Activated T-helper 17 cell treated with anti-CD3 and anti-CD28 coated beads, Interleukin-2, amount 50 U/mL, for 72 hours (primary cell): ENCODE measurements at regions not wholly inside any gene's neighbourhood (a gene's known extent, or its start where the extent isn't known, plus 50 kb on each side); places are given as distances from the start of the nearest gene placed in this dataset.
A peak's percentile ranks its signal among the peaks of the same experiment; 100 is the strongest.

Experiments used
- ATAC-seq: fragments of 150-1000 bp; cut with Tn5 transposase; replicated peaks from 2 replicates; pipeline ENCODE4 v1.10.0; 2021; ENCODE audit warnings: mild to moderate bottlenecking, moderate library complexity
- H3K27ac Mint-ChIP-seq: one replicate; pipeline ENCODE4 v1.8.0; 2022; ENCODE audit warnings: mixed read lengths
- H3K27me3 Mint-ChIP-seq: one replicate; pipeline ENCODE4 v1.8.0; 2022; ENCODE audit warnings: mixed read lengths
- H3K36me3 Mint-ChIP-seq: one replicate; pipeline ENCODE4 v1.8.0; 2022; ENCODE audit warnings: low read depth, mild to moderate bottlenecking, mixed read lengths
- H3K4me1 Mint-ChIP-seq: one replicate; pipeline ENCODE4 v1.8.0; 2022; ENCODE audit warnings: mixed read lengths
- H3K4me3 Mint-ChIP-seq: one replicate; pipeline ENCODE4 v1.8.0; 2022; ENCODE audit warnings: mild to moderate bottlenecking, mixed read lengths
- H3K9me3 Mint-ChIP-seq: one replicate; pipeline ENCODE4 v1.8.0; 2022; ENCODE audit warnings: mixed read lengths

- peaks cover 10% of the 10 kb centered on the region for H3K9me3 Mint-ChIP-seq
- H3K27me3 Mint-ChIP-seq, result no peaks in the 10 kb centered on the region
- H3K4me1 Mint-ChIP-seq, result no peaks in the 10 kb centered on the region
- no peak for ATAC-seq
- no peak overlapping the region for H3K4me3 Mint-ChIP-seq
- H3K36me3 Mint-ChIP-seq, result no peaks in the 10 kb centered on the region
- H3K27ac Mint-ChIP-seq, result no peak overlapping the region
Measured at GRCh38 chr2:5538772-5539171, 153.4 kb upstream of the SOX11 start.

- H3K9me3 Mint-ChIP-seq, result peaks cover 11% of the 10 kb centered on the region
- no peak overlapping the region for H3K27ac Mint-ChIP-seq
- H3K27me3 Mint-ChIP-seq, result no peaks in the 10 kb centered on the region
- no peaks in the 10 kb centered on the region for H3K4me1 Mint-ChIP-seq
- ATAC-seq, result no peak
- H3K4me3 Mint-ChIP-seq, result no peak overlapping the region
- H3K36me3 Mint-ChIP-seq, result no peaks in the 10 kb centered on the region
Measured at GRCh38 chr2:5539282-5540165, 152.7 kb upstream of the SOX11 start.

GRCh38 chr2:5540856-5541255 lies 151.3 kb upstream of the SOX11 start:
- ATAC-seq, result no peak
- Mint-ChIP-seq H3K4me3 (no peak overlapping the region), H3K36me3 (no peaks in the 10 kb centered on the region), H3K9me3 (peaks cover 16% of the 10 kb centered on the region), H3K27me3 (no peaks in the 10 kb centered on the region), H3K4me1 (no peaks in the 10 kb centered on the region), H3K27ac (no peak overlapping the region)

DNA sequence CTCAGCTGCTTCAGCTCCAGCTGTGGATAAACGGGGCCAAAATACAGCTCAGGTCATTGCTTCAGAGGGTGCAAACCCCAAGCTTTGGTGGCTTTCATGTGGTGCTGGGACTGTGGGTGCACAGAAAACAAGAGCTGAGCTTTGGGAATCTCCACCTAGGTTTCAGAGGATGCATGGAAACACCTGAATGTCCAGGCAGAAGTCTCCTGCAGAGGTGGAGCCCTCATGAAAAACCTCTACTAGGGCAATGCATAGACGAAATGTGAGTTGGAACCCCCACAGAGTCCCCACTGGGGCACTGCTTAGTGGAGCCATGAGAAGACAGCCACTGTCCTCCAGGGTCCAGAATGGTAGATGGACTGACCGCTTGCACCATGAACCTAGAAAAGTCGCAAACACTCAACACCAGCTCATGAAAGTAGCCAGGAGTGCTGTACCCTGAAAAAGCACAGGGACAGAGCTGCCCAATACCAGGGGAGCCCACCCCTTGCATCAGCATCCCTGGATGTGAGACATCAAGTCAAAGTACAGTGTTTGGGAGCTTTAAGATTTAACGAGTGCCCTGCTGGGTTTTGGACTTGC lies 147.9 kb upstream of the SOX11 start:
- H3K27ac Mint-ChIP-seq, result no peak overlapping the region
- peaks cover 14% of the 10 kb centered on the region for H3K9me3 Mint-ChIP-seq
- H3K27me3 Mint-ChIP-seq, result no peaks in the 10 kb centered on the region
- H3K4me3 Mint-ChIP-seq, result no peak overlapping the region
- ATAC-seq, result no peak
- H3K4me1 Mint-ChIP-seq, result no peaks in the 10 kb centered on the region
- no peaks in the 10 kb centered on the region for H3K36me3 Mint-ChIP-seq

GRCh38 chr2:5546181-5546580 lies 146.0 kb upstream of the SOX11 start:
- Mint-ChIP-seq H3K27ac (no peak overlapping the region), H3K4me1 (no peaks in the 10 kb centered on the region), H3K27me3 (no peaks in the 10 kb centered on the region), H3K9me3 (peaks cover 14% of the 10 kb centered on the region), H3K4me3 (no peak overlapping the region), H3K36me3 (no peaks in the 10 kb centered on the region)
- ATAC-seq, result peak; percentile 55

DNA sequence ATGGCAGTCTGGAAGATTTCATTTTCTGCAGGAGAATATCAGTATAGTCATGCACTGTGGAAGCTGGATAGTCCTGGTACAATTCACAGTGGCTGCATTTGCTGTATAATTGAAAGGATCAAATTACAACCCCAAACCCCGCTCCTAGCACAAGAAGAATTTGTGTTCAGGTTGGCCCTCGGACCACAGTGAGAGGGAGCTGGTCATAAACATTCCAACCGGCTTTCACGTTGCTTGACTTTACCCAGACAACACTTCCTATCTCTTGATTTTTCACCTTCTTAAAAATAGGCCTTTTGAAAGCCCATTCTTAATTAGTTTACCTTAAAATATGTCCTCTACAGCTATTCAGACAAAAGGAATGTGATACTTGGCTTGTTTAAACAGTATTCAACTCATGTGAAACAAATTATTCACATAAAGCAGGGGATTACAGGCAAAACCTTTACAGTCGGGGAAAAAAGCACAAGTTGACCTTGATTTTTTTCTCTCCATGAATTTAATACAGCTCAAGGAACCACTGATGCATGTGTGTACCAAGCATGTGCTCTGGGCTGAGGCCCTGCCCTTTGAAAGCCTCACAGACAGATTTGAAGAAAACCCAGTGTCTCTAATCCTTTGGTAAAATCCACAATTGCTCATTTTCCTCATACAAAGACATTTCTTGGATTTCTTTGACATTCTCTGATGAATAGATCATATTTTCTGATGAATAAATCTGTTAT lies 143.0 kb upstream of the SOX11 start:
- Mint-ChIP-seq H3K4me3 (no peak overlapping the region), H3K4me1 (no peaks in the 10 kb centered on the region), H3K27me3 (no peaks in the 10 kb centered on the region), H3K27ac (no peak overlapping the region), H3K36me3 (no peaks in the 10 kb centered on the region), H3K9me3 (peaks cover 21% of the 10 kb centered on the region)
- ATAC-seq, result no peak

- Mint-ChIP-seq H3K4me1 (no peaks in the 10 kb centered on the region), H3K4me3 (no peak overlapping the region), H3K36me3 (no peaks in the 10 kb centered on the region), H3K9me3 (peaks cover 19% of the 10 kb centered on the region), H3K27ac (no peak overlapping the region), H3K27me3 (no peaks in the 10 kb centered on the region)
- no peak for ATAC-seq
Measured at GRCh38 chr2:5549771-5550170, 142.4 kb upstream of the SOX11 start.

DNA sequence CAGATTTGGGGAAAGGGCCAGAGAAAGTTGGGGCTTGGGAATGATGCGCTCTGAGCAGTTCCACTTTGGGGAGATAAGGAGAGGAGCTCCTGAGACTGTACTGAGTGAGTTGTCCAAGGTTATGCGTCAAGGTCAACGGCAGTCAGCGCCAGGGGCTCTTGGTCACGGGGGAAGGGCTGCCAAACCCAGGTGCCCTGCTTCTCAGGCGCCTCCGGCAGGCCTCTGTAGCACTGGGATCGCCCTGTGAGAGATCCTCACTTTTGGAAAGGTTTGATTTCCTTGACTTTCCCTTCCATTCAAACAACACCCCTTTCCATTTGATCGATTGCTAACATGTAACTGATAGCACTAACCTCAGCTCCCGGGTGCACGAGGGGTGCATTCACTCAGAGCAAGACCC lies 136.5 kb upstream of the SOX11 start:
- H3K27me3 Mint-ChIP-seq, result no peaks in the 10 kb centered on the region
- H3K27ac Mint-ChIP-seq, result no peak overlapping the region
- H3K9me3 Mint-ChIP-seq, result peaks cover 13% of the 10 kb centered on the region
- H3K4me1 Mint-ChIP-seq, result no peaks in the 10 kb centered on the region
- ATAC-seq, result no peak
- no peaks in the 10 kb centered on the region for H3K36me3 Mint-ChIP-seq
- H3K4me3 Mint-ChIP-seq, result no peak overlapping the region

DNA sequence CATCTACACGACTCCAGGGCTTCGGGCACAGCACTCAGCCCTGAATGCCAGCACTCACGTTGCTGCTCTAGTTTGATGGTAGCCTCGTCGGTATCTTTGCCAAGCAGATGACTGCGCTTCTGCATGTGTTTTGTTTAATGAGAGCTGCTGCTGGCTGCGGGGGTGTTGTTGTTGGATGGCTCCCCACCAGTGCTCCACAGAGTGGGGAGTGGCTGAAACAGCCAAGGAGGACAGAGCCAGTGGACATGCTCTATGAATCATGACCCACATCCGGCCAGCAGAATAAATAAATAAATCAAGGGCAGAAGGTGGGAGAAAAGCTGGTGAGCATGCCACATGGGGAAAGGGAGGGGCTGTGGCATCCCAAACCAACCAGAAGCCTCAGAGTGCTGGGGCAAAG lies 131.2 kb upstream of the SOX11 start:
- no peak overlapping the region for H3K4me3 Mint-ChIP-seq
- peaks cover 5% of the 10 kb centered on the region for H3K9me3 Mint-ChIP-seq
- H3K36me3 Mint-ChIP-seq, result no peaks in the 10 kb centered on the region
- no peak overlapping the region for H3K27ac Mint-ChIP-seq
- no peaks in the 10 kb centered on the region for H3K4me1 Mint-ChIP-seq
- H3K27me3 Mint-ChIP-seq, result peaks cover 4% of the 10 kb centered on the region
- ATAC-seq, result no peak

- H3K27ac Mint-ChIP-seq, result no peak overlapping the region
- H3K27me3 Mint-ChIP-seq, result peaks cover 4% of the 10 kb centered on the region
- no peak overlapping the region for H3K4me3 Mint-ChIP-seq
- ATAC-seq, result no peak
- no peaks in the 10 kb centered on the region for H3K4me1 Mint-ChIP-seq
- peaks cover 5% of the 10 kb centered on the region for H3K9me3 Mint-ChIP-seq
- no peaks in the 10 kb centered on the region for H3K36me3 Mint-ChIP-seq
Measured at GRCh38 chr2:5562426-5562825, 129.8 kb upstream of the SOX11 start.

DNA sequence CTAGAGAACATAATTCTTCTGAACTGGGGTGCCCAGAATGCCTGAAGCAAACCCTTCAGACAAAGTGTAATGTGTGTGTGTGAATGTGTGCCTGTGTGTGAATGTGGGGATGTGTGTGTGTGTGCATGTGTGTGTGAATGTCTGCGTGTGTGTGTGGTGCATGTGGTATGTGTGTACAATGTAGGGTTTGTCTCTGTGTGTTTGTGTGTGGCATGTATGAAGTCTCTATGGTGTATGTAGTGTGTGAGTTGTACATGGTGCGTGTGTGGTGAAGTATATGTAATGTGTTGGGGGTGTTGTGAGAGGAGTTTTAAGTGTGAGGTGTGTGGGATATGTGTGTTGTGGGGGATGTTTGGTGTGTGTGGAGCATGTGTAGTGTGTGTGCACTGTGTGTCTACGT lies 129.3 kb upstream of the SOX11 start:
- no peaks in the 10 kb centered on the region for H3K36me3 Mint-ChIP-seq
- ATAC-seq, result no peak
- H3K27ac Mint-ChIP-seq, result no peak overlapping the region
- no peak overlapping the region for H3K4me3 Mint-ChIP-seq
- H3K9me3 Mint-ChIP-seq, result peaks cover 5% of the 10 kb centered on the region
- H3K27me3 Mint-ChIP-seq, result peaks cover 4% of the 10 kb centered on the region
- H3K4me1 Mint-ChIP-seq, result no peaks in the 10 kb centered on the region

GRCh38 chr2:5563411-5563810 lies 128.8 kb upstream of the SOX11 start:
- H3K9me3 Mint-ChIP-seq, result peaks cover 5% of the 10 kb centered on the region
- ATAC-seq, result no peak
- H3K4me1 Mint-ChIP-seq, result no peaks in the 10 kb centered on the region
- peaks cover 4% of the 10 kb centered on the region for H3K27me3 Mint-ChIP-seq
- H3K4me3 Mint-ChIP-seq, result no peak overlapping the region
- no peaks in the 10 kb centered on the region for H3K36me3 Mint-ChIP-seq
- H3K27ac Mint-ChIP-seq, result no peak overlapping the region

GRCh38 chr2:5569256-5569655 lies 122.9 kb upstream of the SOX11 start:
- no peaks in the 10 kb centered on the region for H3K4me1 Mint-ChIP-seq

GRCh38 chr2:5576015-5576414 lies 116.2 kb upstream of the SOX11 start:
- Mint-ChIP-seq H3K27me3 (no peaks in the 10 kb centered on the region), H3K9me3 (peaks cover 3% of the 10 kb centered on the region), H3K4me3 (no peak overlapping the region), H3K27ac (no peak overlapping the region), H3K4me1 (no peaks in the 10 kb centered on the region), H3K36me3 (no peaks in the 10 kb centered on the region)
- no peak for ATAC-seq

More at GRCh38 chr2:5569256-5569655, 122.9 kb upstream of the SOX11 start:
- Mint-ChIP-seq H3K36me3 (no peaks in the 10 kb centered on the region), H3K9me3 (peaks cover 9% of the 10 kb centered on the region), H3K27me3 (no peaks in the 10 kb centered on the region), H3K4me3 (no peak overlapping the region), H3K27ac (no peak overlapping the region)
- ATAC-seq, result no peak

- H3K4me3 Mint-ChIP-seq, result no peak overlapping the region
- H3K4me1 Mint-ChIP-seq, result no peaks in the 10 kb centered on the region
- no peak for ATAC-seq
- no peaks in the 10 kb centered on the region for H3K27me3 Mint-ChIP-seq
- no peaks in the 10 kb centered on the region for H3K36me3 Mint-ChIP-seq
- H3K9me3 Mint-ChIP-seq, result peaks cover 6% of the 10 kb centered on the region
- no peak overlapping the region for H3K27ac Mint-ChIP-seq
Measured at GRCh38 chr2:5587766-5588165, 104.4 kb upstream of the SOX11 start.
